Calu3 (cell line): ENCODE measurements at regions not wholly inside any gene's neighbourhood (a gene's known extent, or its start where the extent isn't known, plus 50 kb on each side); places are given as distances from the start of the nearest gene placed in this dataset.

Experiments
- BruUV-seq: library from RNA; stranded (reverse); fragments of 400-500 nt; replicated peaks from 2 replicates; lab custom pipeline; 2021; lab: Mats Ljungman, UMichigan
- CTCF ChIA-PET: fragments of 300-600 bp; sonication (Branson Sonifier 250); formaldehyde crosslinking; loops from one replicate; lab custom pipeline; 2022; ENCODE audit warnings: antibody characterized with exemption; lab: Charles Lee
- DNase-seq: peaks from one replicate; pipeline ENCODE4 v3.0.0; 2022
- H3K27ac Mint-ChIP-seq: one replicate; pipeline ENCODE4 v1.8.0; 2022; ENCODE audit warnings: mixed read lengths; ENCODE audit not compliant: unreplicated experiment
- H3K27me3 Mint-ChIP-seq: one replicate; pipeline ENCODE4 v1.8.0; 2022; ENCODE audit warnings: mixed read lengths; ENCODE audit not compliant: unreplicated experiment
- H3K36me3 Mint-ChIP-seq: one replicate; pipeline ENCODE4 v1.8.0; 2022; ENCODE audit warnings: mild to moderate bottlenecking, moderate library complexity, mixed read lengths; ENCODE audit not compliant: insufficient read depth, unreplicated experiment
- H3K4me1 Mint-ChIP-seq: one replicate; pipeline ENCODE4 v1.8.0; 2022; ENCODE audit warnings: mild to moderate bottlenecking, low read depth, mixed read lengths; ENCODE audit not compliant: unreplicated experiment
- H3K4me3 Mint-ChIP-seq: one replicate; pipeline ENCODE4 v1.8.0; 2022; ENCODE audit warnings: mild to moderate bottlenecking, low read depth, moderate library complexity, mixed read lengths; ENCODE audit not compliant: unreplicated experiment
- H3K9me3 Mint-ChIP-seq: one replicate; pipeline ENCODE4 v1.8.0; 2022; ENCODE audit warnings: low read depth, mixed read lengths; ENCODE audit not compliant: unreplicated experiment
- CTCF ChIP-seq: fragments of 200-600 bp; IDR thresholded peaks from one replicate; pipeline ENCODE4 v1.8.0; 2022; ENCODE audit warnings: antibody characterized with exemption; ENCODE audit not compliant: unreplicated experiment
- intact Hi-C: fragments of 100-400 bp; cut with micrococcal nuclease; formaldehyde crosslinking; loops from one replicate; pipeline ENCODE4 v1.10.0; 2022; ENCODE audit not compliant: unreplicated experiment

- H3K36me3 Mint-ChIP-seq = no peaks in the 10 kb centered on the region
- H3K4me1 Mint-ChIP-seq = no peaks in the 10 kb centered on the region
- H3K9me3 Mint-ChIP-seq = peaks cover 12% of the 10 kb centered on the region
- intact Hi-C loops = no loop called here
- CTCF ChIA-PET = no interaction called here
- no peak overlapping the region for H3K27ac Mint-ChIP-seq
- H3K4me3 Mint-ChIP-seq = no peak overlapping the region
- no peaks in the 10 kb centered on the region for H3K27me3 Mint-ChIP-seq
- TF ChIP-seq CTCF = no peak
- no peak for DNase-seq
- no TSS peak for BruUV-seq
Measured at GRCh38 chr4:159534655-159535054, 431.8 kb downstream of the RAPGEF2 start.

GRCh38 chr4:159538556-159538955 lies 435.7 kb downstream of the RAPGEF2 start:
- intact Hi-C loops = no loop called here
- no peak overlapping the region for H3K27ac Mint-ChIP-seq
- no TSS peak for BruUV-seq
- peaks cover 10% of the 10 kb centered on the region for H3K9me3 Mint-ChIP-seq
- TF ChIP-seq CTCF = no peak
- no peaks in the 10 kb centered on the region for H3K27me3 Mint-ChIP-seq
- no peaks in the 10 kb centered on the region for H3K36me3 Mint-ChIP-seq
- peaks cover 10% of the 10 kb centered on the region for H3K4me1 Mint-ChIP-seq
- DNase-seq = no peak
- CTCF ChIA-PET = no interaction called here
- no peak overlapping the region for H3K4me3 Mint-ChIP-seq

- no peak for DNase-seq
- Mint-ChIP-seq H3K4me1 (peaks cover 10% of the 10 kb centered on the region), H3K4me3 (no peak overlapping the region), H3K36me3 (no peaks in the 10 kb centered on the region), H3K9me3 (peaks cover 9% of the 10 kb centered on the region), H3K27ac (no peak overlapping the region), H3K27me3 (no peaks in the 10 kb centered on the region)
- TF ChIP-seq CTCF = no peak
- CTCF ChIA-PET = no interaction called here
- BruUV-seq = no TSS peak
- intact Hi-C loops = no loop called here
Measured at GRCh38 chr4:159540038-159540437, 437.2 kb downstream of the RAPGEF2 start.

GRCh38 chr4:159540501-159540900 lies 437.6 kb downstream of the RAPGEF2 start:
- Mint-ChIP-seq H3K36me3 (no peaks in the 10 kb centered on the region), H3K27ac (no peak overlapping the region), H3K4me1 (peaks cover 10% of the 10 kb centered on the region), H3K27me3 (no peaks in the 10 kb centered on the region), H3K4me3 (no peak overlapping the region), H3K9me3 (peaks cover 6% of the 10 kb centered on the region)
- CTCF ChIA-PET = no interaction called here
- no peak for TF ChIP-seq CTCF
- BruUV-seq = no TSS peak
- intact Hi-C loops = no loop called here
- no peak for DNase-seq
